ENCODE measurements at regions not wholly inside any gene's neighbourhood (a gene's known extent, or its start where the extent isn't known, plus 50 kb on each side); places are given as distances from the start of the nearest gene placed in this dataset.

- TF ChIP-seq CTCF (IDR thresholded peaks at IDR 0.05) (no peak), SP1 (CRISPR knock-in tag; conservative IDR thresholded peaks at IDR 0.05) (no peak), MAX (CRISPR knock-in tag; IDR thresholded peaks at IDR 0.05) (no peak), STAT6 (CRISPR knock-in tag; conservative IDR thresholded peaks at IDR 0.05; ENCODE audit: low read depth) (no peak), ZNF263 (CRISPR knock-in tag; IDR thresholded peaks at IDR 0.05; ENCODE audit: low read depth) (no peak), NR2C2 (CRISPR knock-in tag; IDR thresholded peaks at IDR 0.05) (no peak), ELF4 (CRISPR knock-in tag; IDR thresholded peaks at IDR 0.05; ENCODE audit: low read depth) (no peak), SMAD3 (CRISPR knock-in tag; IDR thresholded peaks at IDR 0.05; ENCODE audit: borderline replicate concordance) (no peak), ZNF317 (CRISPR knock-in tag; IDR thresholded peaks at IDR 0.05; ENCODE audit: borderline replicate concordance, low read depth) (no peak), FOXP1 (CRISPR knock-in tag; IDR thresholded peaks at IDR 0.05; ENCODE audit: borderline replicate concordance) (no peak), USF2 (CRISPR knock-in tag; IDR thresholded peaks at IDR 0.05) (no peak)
Measured at GRCh38 chr4:114417214-114417613, 181.4 kb upstream of the UGT8 start.

Data from WTC11 (cell line).